HG02678 (cell line): ENCODE measurements at regions not wholly inside any gene's neighbourhood (a gene's known extent, or its start where the extent isn't known, plus 50 kb on each side); places are given as distances from the start of the nearest gene placed in this dataset.
"Not testable (repeated sequence)": the region's sequence is repeated elsewhere in the genome, so short reads cannot be mapped to it uniquely, and the experiment has no call there.

Experiments
- ATAC-seq: cut with Tn5 transposase; IDR thresholded peaks from one replicate; pipeline ENCODE4 v1.9.1; 2021; ENCODE audit warnings: mild to moderate bottlenecking, moderate library complexity; ENCODE audit not compliant: unreplicated experiment

GRCh38 chr4:124067046-124067445 is 645.5 kb downstream of the ANKRD50 start:
- no peak for ATAC-seq

DNA sequence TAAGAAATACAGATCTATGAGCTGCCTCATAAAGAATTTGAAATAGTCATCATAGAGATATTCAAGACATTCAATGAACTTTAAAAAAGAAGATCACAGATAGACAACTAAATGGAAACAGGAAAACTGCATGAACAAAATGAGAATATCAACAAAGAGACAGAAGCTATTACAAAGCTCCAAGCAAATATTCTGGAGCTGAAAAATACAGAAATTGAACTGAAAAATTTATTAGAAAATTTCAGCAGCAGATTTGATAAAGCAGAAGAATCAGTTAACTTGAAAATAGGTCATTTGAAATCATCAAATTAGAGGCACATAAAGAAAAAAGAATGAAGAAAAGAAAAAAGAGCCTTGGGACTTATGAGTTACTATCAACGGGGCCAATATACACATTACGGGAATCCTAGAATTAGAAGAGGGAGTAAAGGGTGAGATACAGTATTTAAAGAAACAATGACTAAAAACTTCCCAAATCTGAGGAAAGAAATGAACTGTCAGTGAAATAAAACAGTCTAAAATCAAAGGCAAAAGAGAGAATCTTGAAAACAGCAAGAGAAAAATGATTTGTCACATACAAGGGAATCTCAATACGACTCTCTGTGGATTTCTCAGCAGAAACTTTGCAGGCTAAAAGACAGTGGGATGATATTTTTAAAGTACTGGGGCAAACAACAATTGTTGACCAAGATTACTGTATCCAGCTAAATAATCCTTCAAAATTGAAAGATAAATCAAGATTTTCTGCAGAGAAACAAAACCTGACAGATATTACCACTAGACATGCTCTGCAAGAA is 641.6 kb downstream of the ANKRD50 start:
- no peak for ATAC-seq

- ATAC-seq, result not testable (repeated sequence)
Observed at GRCh38 chr4:124075276-124075675, 637.3 kb downstream of the ANKRD50 start.

DNA sequence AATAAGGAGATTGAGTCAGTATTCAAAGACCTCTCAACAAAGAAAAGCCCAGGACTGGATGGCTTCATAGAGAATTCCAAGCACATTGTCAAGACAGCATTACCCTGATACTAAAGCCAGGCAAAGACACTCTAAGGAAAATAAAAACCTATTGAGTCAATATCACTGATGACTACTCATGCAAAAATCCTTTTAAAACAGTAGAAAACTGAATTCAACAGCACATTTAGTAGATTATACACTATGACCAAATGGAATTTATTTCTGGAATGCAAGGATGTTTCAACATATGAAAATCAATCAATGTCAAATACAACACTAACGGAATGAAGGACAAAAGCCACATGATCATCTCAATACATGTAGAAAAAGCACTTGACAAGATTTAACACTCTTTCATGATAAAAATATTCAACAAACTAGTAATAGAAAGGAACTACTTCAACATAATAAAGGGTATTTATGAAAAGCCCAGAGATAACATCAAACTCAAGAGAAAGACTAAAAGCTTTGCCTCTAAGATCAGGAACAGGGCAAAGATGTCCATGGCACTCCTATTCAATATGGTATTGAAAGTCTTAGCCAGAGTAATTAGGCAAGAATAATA is 633.3 kb downstream of the ANKRD50 start:
- ATAC-seq, result no peak

DNA sequence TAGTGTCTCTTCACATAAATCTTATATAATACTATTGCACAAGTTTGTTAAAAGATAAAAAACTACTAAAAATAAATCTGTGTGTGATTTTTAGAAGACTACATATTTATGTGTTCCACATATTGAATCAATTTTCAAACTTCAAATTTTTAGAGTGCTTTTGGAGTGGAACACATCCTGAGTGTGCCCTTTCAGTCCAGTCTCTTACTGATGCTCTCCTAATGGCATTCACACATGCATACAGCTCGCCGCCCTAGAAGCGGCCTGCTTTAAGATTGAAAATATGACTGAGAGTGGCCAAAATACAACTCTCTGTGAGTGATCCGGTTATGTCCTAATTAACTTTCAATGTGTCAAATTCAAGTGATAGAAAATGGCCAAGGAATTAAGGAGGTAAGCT is 628.8 kb downstream of the ANKRD50 start:
- ATAC-seq, result no peak

GRCh38 chr4:124085561-124086180 is 626.9 kb downstream of the ANKRD50 start:
- ATAC-seq, result no peak

GRCh38 chr4:124090021-124090420 is 622.5 kb downstream of the ANKRD50 start:
- ATAC-seq, result no peak

GRCh38 chr4:124092101-124092500 is 620.4 kb downstream of the ANKRD50 start:
- no peak for ATAC-seq

DNA sequence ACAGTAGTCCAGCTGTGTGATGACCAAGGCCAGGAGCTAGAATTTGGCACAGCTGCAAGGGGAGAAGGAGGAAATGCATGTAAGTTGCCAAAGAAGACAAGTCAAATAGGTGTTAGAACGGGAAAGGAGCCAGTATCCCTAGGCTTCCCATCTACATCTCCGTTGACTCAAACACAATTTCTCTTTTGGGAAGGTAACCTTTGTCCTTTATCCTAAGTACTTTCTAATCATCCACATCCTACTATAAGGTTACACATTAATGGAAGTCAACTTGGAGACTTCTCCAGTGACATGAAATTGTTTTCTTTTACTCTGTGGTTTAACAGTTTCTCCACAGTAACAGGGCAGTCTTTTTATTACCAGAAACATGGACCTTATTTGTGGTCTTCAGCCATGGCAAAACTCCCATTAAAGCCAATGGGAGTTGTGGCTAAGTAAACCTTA is 620.0 kb downstream of the ANKRD50 start:
- no peak for ATAC-seq

DNA sequence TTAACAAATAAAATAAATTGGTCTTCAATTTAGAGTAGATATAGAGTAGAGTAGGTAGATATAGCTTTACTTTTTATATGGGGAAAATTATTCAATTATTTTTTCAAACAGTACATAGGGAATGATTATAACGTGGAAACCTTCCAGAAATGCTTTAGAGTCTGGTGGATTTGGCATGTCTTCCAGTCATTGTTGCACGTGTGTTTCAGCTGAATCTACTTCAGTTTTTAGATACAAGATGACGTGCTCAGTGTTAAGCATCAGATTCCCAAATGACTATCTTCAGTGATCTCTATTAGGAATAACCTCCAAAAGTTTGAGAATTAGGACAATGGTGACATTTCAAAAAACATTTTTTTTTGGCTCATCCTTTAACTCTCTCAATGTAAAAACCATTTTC is 616.9 kb downstream of the ANKRD50 start:
- ATAC-seq, result no peak

DNA sequence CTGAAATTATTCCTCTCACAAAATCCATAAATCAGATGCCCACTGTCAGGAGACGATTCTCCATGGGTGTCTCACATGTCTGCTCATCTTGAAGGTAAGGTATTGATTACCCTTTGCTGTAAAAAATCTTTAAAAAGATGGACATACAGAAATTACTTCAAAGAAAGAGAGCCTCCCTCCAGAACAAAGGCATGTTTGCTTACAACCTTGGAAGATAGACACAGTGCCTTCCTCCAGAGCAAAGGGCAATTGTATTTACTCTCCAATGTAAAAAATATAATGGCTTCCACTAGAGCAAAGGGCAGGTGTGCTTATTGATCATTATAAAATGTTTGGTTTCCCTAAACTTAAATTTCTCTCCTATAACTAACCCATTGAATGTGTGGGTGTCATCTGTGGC is 616.2 kb downstream of the ANKRD50 start:
- ATAC-seq, result no peak

DNA sequence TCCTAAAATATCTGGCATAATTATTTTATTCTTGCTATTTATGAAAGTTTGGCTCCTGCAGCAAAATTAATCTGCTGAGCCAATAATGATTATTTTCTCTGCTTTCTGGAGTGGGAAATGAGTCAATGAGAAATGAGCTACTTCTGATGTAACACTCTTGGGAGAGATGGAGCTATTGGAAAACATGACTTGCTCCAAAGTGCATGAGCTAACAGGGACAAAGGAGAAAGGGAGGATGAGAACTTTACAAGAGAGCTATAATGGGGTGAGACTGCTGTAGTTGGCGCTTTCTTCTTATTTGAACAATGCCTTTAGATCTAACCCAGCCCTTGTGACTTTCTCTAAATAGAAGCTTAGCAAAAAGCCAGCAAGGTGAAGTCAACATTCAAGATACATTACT is 615.1 kb downstream of the ANKRD50 start:
- no peak for ATAC-seq

GRCh38 chr4:124104101-124104500 is 608.4 kb downstream of the ANKRD50 start:
- no peak for ATAC-seq

- ATAC-seq, result no peak
Observed at GRCh38 chr4:124104628-124105027, 607.9 kb downstream of the ANKRD50 start.

DNA sequence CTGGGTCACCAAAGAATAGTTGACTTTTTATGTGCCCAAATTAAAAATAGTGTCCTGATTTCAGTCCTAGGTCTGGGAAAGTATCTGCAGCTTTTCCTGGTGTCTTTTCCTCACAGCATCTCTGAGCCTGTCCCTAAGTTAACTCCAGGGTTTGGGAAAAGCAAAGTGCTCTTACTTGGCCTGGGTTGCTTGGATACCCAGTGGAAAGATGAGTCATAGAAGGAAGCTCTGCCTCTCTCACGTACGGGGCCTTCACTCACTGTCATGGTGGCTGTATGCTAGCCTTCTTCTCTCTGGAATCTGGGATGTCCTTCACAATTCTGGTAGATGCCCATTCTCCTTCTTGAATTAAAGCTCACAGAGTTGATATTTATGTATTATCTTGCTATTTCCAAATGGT is 607.3 kb downstream of the ANKRD50 start:
- no peak for ATAC-seq

GRCh38 chr4:124111411-124111810 is 601.1 kb downstream of the ANKRD50 start:
- ATAC-seq, result no peak

DNA sequence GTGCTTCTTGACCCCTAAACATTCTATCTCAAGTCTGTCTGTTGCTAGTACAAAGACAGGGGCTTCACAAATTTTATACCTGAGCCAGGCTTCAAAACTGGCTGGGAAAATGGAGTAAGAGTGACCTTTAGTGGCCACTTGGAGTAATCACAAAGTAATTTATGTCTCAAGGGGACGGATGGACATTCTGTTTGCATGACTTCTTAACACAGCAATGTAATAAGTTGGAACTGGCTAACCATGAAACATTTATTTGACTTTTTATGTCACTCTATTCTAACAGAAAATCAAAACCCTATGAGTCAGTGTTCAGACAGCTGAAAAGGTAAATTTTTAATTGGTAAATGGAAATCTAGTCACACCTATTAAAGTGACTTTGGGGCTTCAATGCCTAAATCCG is 600.6 kb downstream of the ANKRD50 start:
- ATAC-seq, result peak; percentile 53

DNA sequence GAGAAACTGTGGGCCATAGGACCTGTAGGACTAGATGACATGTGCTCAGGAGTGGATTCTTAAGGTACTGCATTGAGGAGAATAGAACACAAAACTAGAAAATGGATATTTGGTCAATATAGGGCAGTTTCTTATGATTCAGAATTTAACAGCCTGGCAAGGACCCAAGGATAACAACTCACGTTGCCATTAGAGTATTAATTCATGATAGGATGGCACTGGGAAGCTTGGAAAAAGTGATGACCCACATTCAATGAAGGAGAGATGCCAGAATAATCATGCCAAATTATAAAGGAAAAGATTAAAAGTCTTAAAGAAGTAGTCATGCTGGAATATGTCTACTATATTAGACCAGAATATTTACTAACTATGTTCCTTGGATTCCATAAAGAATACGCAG is 594.5 kb downstream of the ANKRD50 start:
- ATAC-seq, result no peak

DNA sequence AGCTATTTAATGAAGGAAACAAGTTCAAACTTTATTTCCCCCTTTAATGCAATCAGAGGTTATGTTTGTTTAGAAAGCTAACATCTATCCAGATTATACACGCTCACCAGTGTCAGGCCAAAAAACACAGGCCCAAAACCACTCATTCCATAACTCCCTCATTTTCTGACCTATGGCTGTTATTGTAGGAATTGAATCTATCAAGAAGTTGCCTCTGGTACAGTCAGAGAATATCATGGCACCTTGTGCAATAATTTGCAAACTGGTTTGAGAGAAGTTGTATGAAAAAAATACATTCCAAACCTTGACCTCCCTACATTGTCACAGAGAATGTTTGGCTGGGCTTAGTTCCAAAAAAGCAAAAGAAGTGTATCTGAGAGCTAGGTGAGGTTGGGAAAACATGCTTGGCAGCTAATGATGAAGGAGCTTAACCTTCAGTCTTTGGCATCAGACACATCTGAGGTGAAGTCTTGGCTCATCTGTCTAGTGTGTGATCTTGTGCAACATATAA is 591.0 kb downstream of the ANKRD50 start:
- ATAC-seq, result no peak

DNA sequence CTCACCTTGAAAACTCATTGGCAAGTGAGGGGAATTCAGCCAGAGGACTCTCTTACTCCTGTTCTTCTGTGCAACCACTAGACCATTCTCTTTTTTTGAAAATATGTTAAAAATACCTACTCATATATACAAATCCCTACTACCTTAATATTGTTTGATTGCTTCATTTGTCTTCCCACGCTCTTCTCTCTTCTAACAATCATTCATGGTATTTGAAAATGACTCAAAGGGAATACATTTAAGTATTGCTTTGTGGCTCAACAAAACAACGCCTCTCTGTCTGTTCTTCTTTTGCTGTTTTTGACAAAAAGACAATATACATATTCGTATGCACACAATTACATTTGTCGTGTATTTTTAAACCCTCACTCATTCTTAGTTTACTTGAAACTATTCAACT is 589.4 kb downstream of the ANKRD50 start:
- no peak for ATAC-seq

DNA sequence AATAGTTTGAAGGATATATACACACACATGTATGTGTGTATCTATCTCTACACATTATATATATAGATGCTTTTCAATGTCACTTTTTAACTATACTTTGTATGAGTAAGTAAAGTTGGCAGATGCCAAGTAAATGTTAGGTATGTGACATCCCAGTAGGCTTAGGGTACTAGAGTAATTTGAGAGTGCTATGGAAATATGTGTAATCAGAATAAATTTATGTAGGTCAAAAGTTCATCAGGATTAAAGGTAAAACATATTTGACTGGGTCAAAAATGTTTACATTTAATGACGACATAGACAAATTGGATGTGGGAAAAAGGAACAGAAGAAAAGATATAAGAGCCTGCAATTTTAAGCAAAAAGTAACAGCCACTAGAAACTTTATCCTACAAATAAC is 588.8 kb downstream of the ANKRD50 start:
- ATAC-seq, result no peak

- ATAC-seq, result not testable (repeated sequence)
Observed at GRCh38 chr4:124131324-124131723, 581.2 kb downstream of the ANKRD50 start.
